Pancreas (tissue), 10 donors: ENCODE measurements at regions not wholly inside any gene's neighbourhood (a gene's known extent, or its start where the extent isn't known, plus 50 kb on each side); places are given as distances from the start of the nearest gene placed in this dataset.
A peak's percentile ranks its signal among the peaks of the same experiment; 100 is the strongest.

Experiments
- ATAC-seq, 4 donors: fragments of 200-7000 bp; cut with Tn5 transposase; one replicate each; pipeline versions ENCODE4 v1.8.0 to v1.9.1; 2020; ENCODE audit warnings: mild to moderate bottlenecking in 4 of 4, moderate library complexity in 4 of 4
- DNase-seq, 6 donors: peaks; one replicate each; pipeline ENCODE4 v3.0.0-alpha.2; 2020
- FAIRE-seq: peaks from 2 replicates; lab custom pipeline; 2012; peaks lifted over from hg19 to GRCh38; lab: Jason Lieb, UNC
- H3K27ac ChIP-seq, 4 donors: fragments of 200-600 bp; sonication (generic); 1 replicate in 3 of 4; 2 replicates in 1 of 4; pipeline versions ENCODE4 v1.5.0 to v1.8.0; 2020
- H3K27me3 ChIP-seq, 4 donors: fragments of 200-600 bp; one replicate each; pipeline ENCODE4 v1.8.0; 2021
- H3K36me3 ChIP-seq, 3 donors: fragments of 200-600 bp; sonication (generic) in 1 of 3; one replicate each; pipeline versions ENCODE4 v1.5.0 to v1.8.0; 2020 to 2021
- H3K4me1 ChIP-seq, 3 donors: fragments of 200-600 bp; one replicate each; pipeline ENCODE4 v1.8.0; 2021
- H3K4me3 ChIP-seq, 4 donors: fragments of 200-600 bp; sonication (generic) in 2 of 4; one replicate each; pipeline versions ENCODE4 v1.5.0 to v1.8.0; 2020 to 2021
- H3K9me3 ChIP-seq, 4 donors: fragments of 200-600 bp; one replicate each; pipeline ENCODE4 v1.8.0; 2021
- CTCF ChIP-seq, 4 donors: fragments of 200-600 bp; sonication (generic) in 3 of 4; IDR thresholded peaks; one replicate each; pipeline versions ENCODE4 v1.5.0 to v1.8.0; 2021; ENCODE audit warnings: antibody characterized with exemption in 4 of 4
- WGBS, 2 donors: extraction: QIAGEN DNeasy Blood & Tissue Kit; methylation state at CpG; one replicate each; pipeline ENCODE4 v1.1.7; 2013; 5-methylcytosine and 5-hydroxymethylcytosine counted together
- intact Hi-C, 3 donors: fragments of 100-400 bp; cut with DNase I; formaldehyde crosslinking; loops; one replicate each; pipeline versions ENCODE4 v1.11.1 to v1.14.2; 2022
- donor health status: healthy with polysubstance abuse.
- donor health status: DM: no; HTN: no; CAD: no; lungs with moderate emphysema.
- donor health status: DM: no; HTN: no; CAD: no.
- donor health status: control.
- donor health status: control.
- donor health status: Bipolar disorder and iron deficiency.
- donor health status: DM: yes; HTN: yes; CAD: no.
- donor health status: DM: no; HTN: no; CAD: no.
- donor health status: DM: no; HTN: no; CAD: no.
- donor health status: DM: yes; HTN: yes; CAD: no.

- no peaks in the 10 kb centered on the region for H3K27me3 ChIP-seq
- TF ChIP-seq CTCF (IDR thresholded peaks at IDR 0.05) = peak; percentile 65 to 81 (median 76)
- no peak overlapping the region for H3K27ac ChIP-seq
- H3K4me1 ChIP-seq = no peaks in the 10 kb centered on the region
- intact Hi-C loops = loop anchor here in 2 of 3 donors (5.0 to 10.0 kb wide), 2 partner anchors 232 to 244 kb away; no protein-coding TSS in a partner anchor
- H3K9me3 ChIP-seq = no peaks in the 10 kb centered on the region
- H3K36me3 ChIP-seq = no peaks in the 10 kb centered on the region
- H3K4me3 ChIP-seq = no peak overlapping the region
- ATAC-seq (peak; percentile 71 to 88 (median 82)), DNase-seq (peak in 3 of 6 donors; percentile 21 to 36 (median 24)), FAIRE-seq (peak; percentile 93)
- WGBS, 2 donors = 26 to 27% methylated on average over 6 of the region's 6 CpGs
Measured at GRCh38 chr4:169810325-169811323, 52.9 kb upstream of the HPF1 start.

GRCh38 chr4:169807934-169808509 lies 50.3 kb upstream of the HPF1 start:
- intact Hi-C loops = loop anchor here in 2 of 3 donors (5.0 kb wide), 2 partner anchors 234 to 244 kb away; no protein-coding TSS in a partner anchor
- H3K27me3 ChIP-seq = no peaks in the 10 kb centered on the region
- H3K36me3 ChIP-seq = no peaks in the 10 kb centered on the region
- no peaks in the 10 kb centered on the region for H3K9me3 ChIP-seq
- no peaks in the 10 kb centered on the region for H3K4me1 ChIP-seq
- WGBS, 2 donors = 41 to 50% methylated on average over 5 of the region's 5 CpGs
- no peak for FAIRE-seq
- no peak for ATAC-seq
- H3K27ac ChIP-seq = no peak overlapping the region
- no peak for DNase-seq
- TF ChIP-seq CTCF (IDR thresholded peaks at IDR 0.05) = no peak
- H3K4me3 ChIP-seq = no peak overlapping the region
